GM23338 (cell line): ENCODE measurements at regions not wholly inside any gene's neighbourhood (a gene's known extent, or its start where the extent isn't known, plus 50 kb on each side); places are given as distances from the start of the nearest gene placed in this dataset.

Source experiments
- ATAC-seq: fragments of 200-7000 bp; cut with Tn5 transposase; 3 replicates; pipeline ENCODE4 v1.9.1; 2020
- DNase-seq: peaks from one replicate; pipeline ENCODE4 v3.0.0-alpha.2; 2015; ENCODE audit warnings: low spot score
- H2AFZ ChIP-seq: fragments of 200-600 bp; sonication (generic); 2 replicates; pipeline ENCODE4 v1.8.0; 2016; ENCODE audit warnings: antibody characterized with exemption, mild to moderate bottlenecking, moderate library complexity
- H3F3A ChIP-seq: fragments of 200-600 bp; sonication (generic); replicated peaks from 2 replicates; pipeline ENCODE4 v1.8.0; 2017; ENCODE audit warnings: antibody characterized with exemption, mixed run types, low read depth
- H3K27ac ChIP-seq: fragments of 200-600 bp; sonication (generic); 2 replicates; pipeline ENCODE4 v1.6.1; 2016; ENCODE audit warnings: low read depth
- H3K27me3 ChIP-seq: fragments of 200-600 bp; sonication (generic); 2 replicates; pipeline ENCODE4 v1.8.0; 2016; ENCODE audit warnings: mild to moderate bottlenecking, mixed run types, moderate library complexity; ENCODE audit not compliant: insufficient read depth
- H3K36me3 ChIP-seq: fragments of 200-600 bp; sonication (generic); 2 replicates; pipeline ENCODE4 v1.8.0; 2016; ENCODE audit warnings: mild to moderate bottlenecking; ENCODE audit not compliant: insufficient read depth
- H3K4me1 ChIP-seq: fragments of 200-600 bp; sonication (generic); 2 replicates; pipeline ENCODE4 v1.8.0; 2016; ENCODE audit warnings: mild to moderate bottlenecking, moderate library complexity; ENCODE audit not compliant: insufficient read depth
- H3K4me2 ChIP-seq: fragments of 200-600 bp; sonication (generic); 2 replicates; pipeline ENCODE4 v1.7.1; 2017; ENCODE audit warnings: mixed run types
- H3K4me3 ChIP-seq: fragments of 200-600 bp; sonication (generic); 2 replicates; pipeline ENCODE4 v1.6.1; 2016; ENCODE audit warnings: mixed run types
- H3K79me2 ChIP-seq: fragments of 200-600 bp; sonication (generic); replicated peaks from 2 replicates; pipeline ENCODE4 v1.8.0; 2017; ENCODE audit warnings: mild to moderate bottlenecking; ENCODE audit not compliant: insufficient read depth
- H3K9me2 ChIP-seq: fragments of 200-600 bp; sonication (generic); 2 replicates; pipeline ENCODE4 v1.8.0; 2017; ENCODE audit not compliant: insufficient read depth
- H4K20me1 ChIP-seq: fragments of 200-600 bp; sonication (generic); replicated peaks from 2 replicates; pipeline ENCODE4 v1.8.0; 2017; ENCODE audit warnings: mild to moderate bottlenecking; ENCODE audit not compliant: insufficient read depth
- H3K27ac Mint-ChIP-seq: 2 replicates; pipeline ENCODE4 v1.8.0; 2020; ENCODE audit warnings: inconsistent platforms, mild to moderate bottlenecking, moderate library complexity, mixed read lengths
- H3K27me3 Mint-ChIP-seq: 3 replicates; pipeline ENCODE4 v1.8.0; 2022; ENCODE audit warnings: low read depth, mild to moderate bottlenecking, moderate library complexity, mixed read lengths, inconsistent platforms; ENCODE audit not compliant: insufficient read depth, poor library complexity
- H3K36me3 Mint-ChIP-seq: 3 replicates; pipeline ENCODE4 v1.8.0; 2021; ENCODE audit warnings: low read depth, mild to moderate bottlenecking, inconsistent platforms, moderate library complexity, mixed read lengths
- H3K4me1 Mint-ChIP-seq: 3 replicates; pipeline ENCODE4 v1.8.0; 2020; ENCODE audit warnings: mild to moderate bottlenecking, inconsistent platforms, mixed read lengths
- H3K4me3 Mint-ChIP-seq: 3 replicates; pipeline ENCODE4 v1.8.0; 2021; ENCODE audit warnings: moderate library complexity, mild to moderate bottlenecking, inconsistent platforms, mixed read lengths
- H3K9me3 Mint-ChIP-seq: 3 replicates; pipeline ENCODE4 v1.8.0; 2020; ENCODE audit warnings: moderate library complexity, mild to moderate bottlenecking, inconsistent platforms, mixed read lengths
- CREB1 ChIP-seq: fragments of 250-450 bp; sonication (Bioruptor Pico); IDR thresholded peaks from 2 replicates; pipeline ENCODE4 v1.5.0; 2020; ENCODE audit warnings: low read depth, mild to moderate bottlenecking, moderate library complexity
- CTCF ChIP-seq, 2 experiments: fragments of 200-600 bp in 1 of 2; sonication (generic) in 1 of 2; conservative IDR thresholded peaks; 2 replicates each; pipeline versions ENCODE4 v1.5.1 to v1.6.1; 2016 to 2017; ENCODE audit warnings: antibody characterized with exemption in 2 of 2, low read depth in 2 of 2, mild to moderate bottlenecking in 2 of 2, moderate library complexity in 1 of 2
- EZH2 ChIP-seq: fragments of 200-600 bp; sonication (generic); IDR thresholded peaks from one replicate; pipeline ENCODE4 v1.8.0; 2017; ENCODE audit warnings: antibody characterized with exemption, mild to moderate bottlenecking, low read depth; ENCODE audit not compliant: unreplicated experiment
- EZH2phosphoT487 ChIP-seq: fragments of 200-600 bp; sonication (generic); IDR thresholded peaks from one replicate; pipeline ENCODE4 v1.8.1; 2018; ENCODE audit warnings: antibody characterized with exemption; ENCODE audit not compliant: unreplicated experiment
- JUNB ChIP-seq: IDR thresholded peaks from one replicate; pipeline ENCODE4 v1.6.1; 2016; ENCODE audit warnings: antibody characterized with exemption; ENCODE audit not compliant: unreplicated experiment
- NANOG ChIP-seq: IDR thresholded peaks from 2 replicates; pipeline ENCODE4 v1.6.1; 2016; ENCODE audit warnings: antibody characterized with exemption, borderline replicate concordance
- POLR2AphosphoS5 ChIP-seq: IDR thresholded peaks from 2 replicates; pipeline ENCODE4 v1.6.1; 2016; ENCODE audit warnings: antibody characterized with exemption, low read depth
- ZNF114 ChIP-seq: fragments of 250-450 bp; sonication (Bioruptor Pico); IDR thresholded peaks from 2 replicates; pipeline ENCODE4 v1.5.0; 2020; ENCODE audit warnings: mild to moderate bottlenecking, moderate library complexity
- ZNF462 ChIP-seq: fragments of 250-450 bp; sonication (Bioruptor Pico); IDR thresholded peaks from 2 replicates; pipeline ENCODE4 v1.5.0; 2020; ENCODE audit warnings: mild to moderate bottlenecking, moderate library complexity

GRCh38 chr4:164301430-164301829 is 452.5 kb upstream of the SMIM31 start:
- H3K79me2 ChIP-seq: no peaks in the 10 kb centered on the region
- Mint-ChIP-seq H3K9me3 (no peaks in the 10 kb centered on the region), H3K4me1 (no peaks in the 10 kb centered on the region), H3K27ac (no peak overlapping the region), H3K27me3 (no peaks in the 10 kb centered on the region), H3K36me3 (no peaks in the 10 kb centered on the region), H3K4me3 (no peak overlapping the region)
- H3K36me3 ChIP-seq: no peaks in the 10 kb centered on the region
- DNase-seq: no peak
- H3K4me1 ChIP-seq: no peaks in the 10 kb centered on the region
- H4K20me1 ChIP-seq: no peaks in the 10 kb centered on the region
- ATAC-seq: no peak
- no peak overlapping the region for H3K4me2 ChIP-seq
- no peaks in the 10 kb centered on the region for H3K9me2 ChIP-seq
- no peaks in the 10 kb centered on the region for H3K27me3 ChIP-seq
- TF ChIP-seq CREB1 (CRISPR knock-in tag) (no peak), EZH2phosphoT487 (no peak), ZNF114 (no peak), POLR2AphosphoS5 (no peak), ZNF462 (CRISPR knock-in tag) (no peak), EZH2 (no peak), NANOG (no peak), JUNB (no peak), CTCF (conservative IDR thresholded peaks at IDR 0.05; ENCODE audit: low read depth in 2 of 2) (no peak)
- no peak overlapping the region for H2AFZ ChIP-seq
- no peak overlapping the region for H3K4me3 ChIP-seq
- H3F3A ChIP-seq: no peaks in the 10 kb centered on the region
- H3K27ac ChIP-seq: no peak overlapping the region
